ENCODE measurements at regions not wholly inside any gene's neighbourhood (a gene's known extent, or its start where the extent isn't known, plus 50 kb on each side); places are given as distances from the start of the nearest gene placed in this dataset.

GRCh38 chr21:35601211-35601610 is 459.1 kb downstream of the SETD4 start:
- H3K9me3 ChIP-seq = no peaks in the 10 kb centered on the region
- DNase-seq = no peak
- no peak for ATAC-seq
- no peak overlapping the region for H3K27ac ChIP-seq
- no peak overlapping the region for H3K4me3 ChIP-seq
- H3K36me3 ChIP-seq = no peaks in the 10 kb centered on the region
- H3K27me3 ChIP-seq = peaks cover 0 to 22% (median 9%) of the 10 kb centered on the region in 7 donors
- intact Hi-C loops (cut with DNase I) = loop anchor here in 1 of 10 donors (1.0 kb wide), 1 partner anchor 10 kb away; no protein-coding TSS in a partner anchor
- 44 to 49% methylated on average over 4 of the region's 4 CpGs for WGBS, 2 donors
- no peaks in the 10 kb centered on the region for H3K4me1 ChIP-seq
- no peak for TF ChIP-seq CTCF (IDR thresholded peaks at IDR 0.05)

- Histone ChIP-seq H3K27ac (no peak overlapping the region), H3K4me3 (no peak overlapping the region), H3K4me1 (no peaks in the 10 kb centered on the region), H3K27me3 (peaks cover 0 to 21% (median 6%) of the 10 kb centered on the region in 7 donors), H3K9me3 (no peaks in the 10 kb centered on the region), H3K36me3 (no peaks in the 10 kb centered on the region)
- ATAC-seq (no peak), DNase-seq (no peak)
- intact Hi-C loops (cut with DNase I) = no loop called here
- WGBS, 2 donors = 70 to 78% methylated on average over 8 of the region's 8 CpGs
- no peak for TF ChIP-seq CTCF (IDR thresholded peaks at IDR 0.05)
These were observed 461.2 kb downstream of the SETD4 start for GRCh38 chr21:35599164-35599563.

GRCh38 chr21:35597750-35598339 is 462.5 kb downstream of the SETD4 start:
- H3K27me3 ChIP-seq = peaks cover 0 to 20% (median 6%) of the 10 kb centered on the region in 7 donors
- intact Hi-C loops (cut with DNase I) = no loop called here
- no peak for ATAC-seq

GRCh38 chr21:35594905-35595304 is 465.4 kb downstream of the SETD4 start:
- H3K36me3 ChIP-seq = no peaks in the 10 kb centered on the region
- peaks cover 0 to 17% (median 4%) of the 10 kb centered on the region in 7 donors for H3K27me3 ChIP-seq
- H3K27ac ChIP-seq = no peak overlapping the region
- ATAC-seq (no peak), DNase-seq (no peak)
- H3K4me1 ChIP-seq = no peaks in the 10 kb centered on the region
- intact Hi-C loops (cut with DNase I) = no loop called here
- H3K4me3 ChIP-seq = no peak overlapping the region
- no peak for TF ChIP-seq CTCF (IDR thresholded peaks at IDR 0.05)
- H3K9me3 ChIP-seq = peaks cover 0 to 5% (median 0%) of the 10 kb centered on the region in 11 donors
- WGBS, 2 donors = 94 to 95% methylated on average over 5 of the region's 5 CpGs

More at GRCh38 chr21:35597750-35598339, 462.5 kb downstream of the SETD4 start:
- no peak overlapping the region for H3K27ac ChIP-seq
- TF ChIP-seq CTCF (IDR thresholded peaks at IDR 0.05) = no peak
- H3K9me3 ChIP-seq = no peaks in the 10 kb centered on the region
- DNase-seq = no peak
- H3K36me3 ChIP-seq = no peaks in the 10 kb centered on the region
- H3K4me3 ChIP-seq = no peak overlapping the region
- H3K4me1 ChIP-seq = no peaks in the 10 kb centered on the region
- WGBS, 2 donors = 85 to 92% methylated on average over 7 of the region's 7 CpGs

Measured in heart right ventricle (tissue), 16 donors.